ENCODE measurements at regions not wholly inside any gene's neighbourhood (a gene's known extent, or its start where the extent isn't known, plus 50 kb on each side); places are given as distances from the start of the nearest gene placed in this dataset.

DNA sequence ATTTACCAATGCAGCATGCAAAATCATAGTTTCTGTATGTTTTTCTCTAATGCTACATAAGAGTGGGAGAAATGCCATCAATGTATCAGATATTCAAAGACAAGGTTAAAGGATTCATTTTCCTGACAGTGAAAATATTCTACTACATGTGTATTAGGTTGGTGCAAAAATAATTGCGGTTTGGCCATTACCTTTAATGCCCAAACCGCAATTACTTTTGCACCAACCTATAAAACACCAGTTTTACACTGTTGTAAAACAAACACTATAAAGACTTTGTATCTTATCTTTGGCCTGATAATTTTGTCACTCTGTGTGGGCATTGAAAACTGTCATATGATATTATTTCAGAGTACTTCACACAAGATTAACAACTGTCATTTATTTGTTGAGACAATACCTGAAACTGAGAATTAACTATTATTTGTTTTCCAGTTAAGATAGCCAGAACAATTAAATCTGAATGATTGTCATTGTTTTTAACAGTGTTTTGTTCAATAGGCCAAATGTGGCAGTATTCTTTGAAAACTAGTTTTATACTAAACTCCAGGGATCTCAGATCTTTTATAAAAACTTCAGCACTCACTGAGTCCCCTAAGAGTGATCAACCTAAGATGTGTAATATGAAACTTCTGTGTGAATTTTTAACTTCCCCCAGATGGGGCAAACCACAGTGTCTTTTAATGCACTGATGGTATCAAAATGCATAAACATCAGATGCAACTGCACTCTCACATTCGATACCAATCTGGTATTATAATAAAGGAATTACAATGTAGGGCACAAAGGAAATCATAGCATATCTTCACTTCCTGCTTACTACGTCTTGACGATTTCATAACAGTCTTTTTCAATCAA lies 53.8 kb upstream of the FBN2 start:
- no peak for DNase-seq

DNA sequence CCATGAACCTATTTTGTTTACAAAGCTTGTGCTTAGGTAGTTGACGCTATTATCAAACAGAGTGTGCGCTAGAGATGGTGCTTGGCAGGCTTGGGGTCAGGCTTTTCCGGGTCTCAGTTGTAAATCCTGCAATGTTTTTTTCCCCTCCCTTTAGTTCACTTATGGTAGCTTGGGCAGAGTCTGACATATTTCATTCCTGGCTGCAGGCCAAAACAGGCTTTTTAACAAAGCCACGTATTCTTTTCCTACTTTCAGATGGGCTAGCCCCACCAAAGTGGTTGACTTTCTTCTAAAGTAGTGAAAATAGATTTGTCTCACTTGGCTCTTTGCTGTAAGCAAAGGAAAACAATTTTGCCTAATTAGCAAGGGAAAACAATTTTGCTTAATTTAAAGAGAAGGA lies 58.0 kb upstream of the FBN2 start:
- no peak for DNase-seq

DNA sequence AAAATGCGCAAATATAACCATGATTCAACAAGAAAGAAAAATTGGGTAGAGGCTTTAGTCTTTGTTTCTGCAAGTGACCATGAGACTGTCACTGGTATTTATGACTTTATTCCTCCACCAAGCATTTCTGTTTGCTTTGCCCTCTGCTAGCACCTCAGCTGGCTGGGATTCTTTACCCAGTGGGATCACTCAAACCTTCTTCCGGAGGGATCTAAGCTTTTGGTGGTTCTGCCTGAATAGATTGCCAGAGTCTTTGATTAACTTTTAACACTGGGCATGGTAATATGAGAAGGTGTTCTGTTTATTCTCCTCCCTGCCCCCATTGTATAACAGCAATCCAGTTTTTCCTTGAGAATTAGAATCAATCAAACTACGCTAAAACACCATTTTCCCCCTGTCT lies 59.1 kb upstream of the FBN2 start:
- DNase-seq: no peak

DNA sequence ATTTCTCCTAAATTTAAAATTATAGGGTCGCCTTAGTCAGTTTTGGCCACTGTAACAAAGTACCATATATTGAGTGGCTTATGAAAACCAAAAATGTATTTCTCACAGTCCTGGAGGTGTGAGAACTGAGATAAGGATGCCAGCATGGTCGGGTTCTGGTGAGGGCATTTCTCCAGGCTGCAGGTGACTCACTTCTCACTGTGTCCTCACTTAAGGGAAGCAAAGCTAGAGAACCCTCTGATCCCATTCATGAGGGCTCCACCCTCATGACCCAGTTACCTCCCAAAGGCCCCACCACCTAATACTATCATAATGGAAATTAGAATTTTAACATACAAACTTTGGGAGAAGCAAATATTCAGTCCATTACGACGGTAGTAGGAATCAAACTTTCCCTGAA lies 75.1 kb upstream of the FBN2 start:
- DNase-seq: no peak

DNA sequence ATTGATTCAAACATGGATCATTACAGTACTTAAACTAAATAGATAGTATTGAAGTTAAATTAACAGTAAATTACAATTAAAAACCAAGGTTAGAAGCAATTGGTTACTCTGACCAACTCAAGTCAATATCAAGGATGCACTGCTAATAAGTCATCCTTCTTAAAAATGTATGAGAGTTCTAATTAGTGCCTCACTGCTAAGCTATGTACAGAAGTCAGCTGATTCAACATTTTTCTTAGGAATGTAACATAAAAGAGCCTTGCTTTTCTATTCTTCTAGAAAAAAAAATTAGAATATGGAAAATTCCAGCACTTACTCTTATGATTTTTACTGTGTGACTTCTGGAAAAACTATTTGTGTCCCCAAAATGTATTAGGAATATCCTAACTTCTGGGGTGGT lies 75.7 kb upstream of the FBN2 start:
- no peak for DNase-seq

DNA sequence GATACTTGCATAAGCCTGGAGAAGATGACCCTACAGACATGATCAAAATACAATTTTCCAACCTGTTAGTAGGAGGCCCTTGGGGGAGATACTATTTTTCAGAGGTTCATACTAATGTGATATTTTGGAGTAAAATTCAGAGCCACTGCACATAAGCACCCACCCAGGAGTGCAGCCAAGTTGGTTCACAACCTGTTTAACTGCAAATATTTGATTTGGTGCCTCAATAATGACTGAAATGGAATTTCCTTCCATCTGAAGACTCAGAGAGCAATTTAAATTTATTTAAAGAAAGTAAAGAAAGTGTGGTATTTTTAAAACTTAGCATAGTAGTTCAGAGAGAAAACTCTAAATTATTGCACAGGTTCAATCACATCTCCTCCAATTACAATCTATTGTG lies 77.5 kb upstream of the FBN2 start:
- DNase-seq: no peak

DNA sequence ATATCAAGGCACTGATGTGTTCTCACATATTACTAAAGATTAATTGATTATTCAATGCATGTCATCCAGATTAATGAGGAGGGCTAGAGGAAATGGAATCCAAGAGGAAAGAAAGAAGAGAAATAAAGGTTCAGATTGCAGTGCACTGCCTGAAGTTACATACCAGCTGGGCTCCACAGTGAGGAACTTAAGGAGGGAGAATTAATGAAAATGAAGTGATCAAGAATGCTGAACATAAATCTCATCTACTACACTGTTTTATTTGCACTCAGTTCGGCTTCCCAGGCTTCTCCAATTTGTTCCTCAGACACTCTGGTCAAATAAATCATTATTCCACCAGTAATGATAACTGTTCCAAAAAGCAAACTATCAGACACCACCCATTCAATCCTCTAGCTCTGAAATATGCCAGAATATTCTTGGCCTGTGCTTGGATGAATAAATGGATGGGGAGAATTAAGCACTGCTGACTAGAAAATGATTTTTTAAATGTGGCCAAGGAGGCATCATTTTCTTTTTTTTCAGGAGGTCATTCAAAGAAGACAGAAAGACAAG lies 88.6 kb upstream of the FBN2 start:
- DNase-seq: no peak

DNA sequence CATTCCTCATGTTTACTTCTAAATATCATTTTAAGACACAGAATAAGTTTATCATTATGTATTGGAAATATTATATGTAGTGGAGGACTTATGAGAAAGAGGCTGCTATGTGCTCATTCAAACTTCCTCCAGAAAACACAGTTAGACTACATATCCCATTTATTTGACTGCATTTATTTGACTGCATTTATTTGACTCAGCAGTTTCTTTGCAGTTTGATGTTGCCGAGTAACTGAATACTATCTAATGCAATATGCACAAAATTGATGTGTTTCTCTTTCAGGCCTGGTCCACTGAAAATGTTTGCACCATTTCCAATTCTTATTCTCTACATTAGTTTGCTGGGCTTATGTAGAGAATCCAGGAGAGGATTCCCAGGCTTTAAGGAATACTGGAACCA lies 89.9 kb upstream of the FBN2 start:
- no peak for DNase-seq

DNA sequence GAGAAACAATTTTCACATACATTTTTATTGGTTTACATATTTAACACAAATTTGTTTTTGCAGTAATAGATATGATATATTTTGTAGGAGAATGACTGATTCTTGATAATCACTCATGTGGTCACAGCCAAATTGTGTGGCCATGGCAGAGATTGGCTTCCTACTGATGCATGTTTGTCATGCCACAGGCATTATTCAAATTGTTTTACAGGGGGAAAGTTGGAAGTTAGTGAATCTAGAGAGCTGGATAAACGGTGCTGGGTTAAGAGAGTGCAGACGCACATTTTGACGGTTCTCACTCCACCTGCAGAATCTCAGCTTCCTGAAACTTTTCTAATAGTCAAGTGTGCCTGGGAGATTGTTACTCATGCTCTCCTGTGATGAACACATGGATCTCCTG lies 91.1 kb upstream of the FBN2 start:
- no peak for DNase-seq

DNA sequence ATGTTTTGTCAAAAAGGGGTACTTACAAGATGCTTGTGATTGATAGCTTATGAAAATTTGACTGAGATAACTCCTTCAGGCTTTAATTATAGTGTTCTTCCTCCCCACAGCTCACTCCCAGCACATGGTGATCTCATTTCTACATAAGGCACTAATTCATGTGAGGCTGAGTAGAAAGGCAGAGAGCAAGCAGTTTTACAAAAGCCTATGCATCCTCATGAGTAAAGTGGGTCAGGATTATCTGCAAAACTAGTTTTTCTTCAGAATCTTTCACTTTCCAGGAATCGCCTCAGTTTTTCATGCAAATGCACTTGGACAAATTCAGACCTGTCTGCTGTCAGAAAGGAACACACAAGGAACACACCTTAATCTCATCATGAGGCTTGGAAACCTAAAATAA lies 92.1 kb upstream of the FBN2 start:
- DNase-seq: no peak

DNA sequence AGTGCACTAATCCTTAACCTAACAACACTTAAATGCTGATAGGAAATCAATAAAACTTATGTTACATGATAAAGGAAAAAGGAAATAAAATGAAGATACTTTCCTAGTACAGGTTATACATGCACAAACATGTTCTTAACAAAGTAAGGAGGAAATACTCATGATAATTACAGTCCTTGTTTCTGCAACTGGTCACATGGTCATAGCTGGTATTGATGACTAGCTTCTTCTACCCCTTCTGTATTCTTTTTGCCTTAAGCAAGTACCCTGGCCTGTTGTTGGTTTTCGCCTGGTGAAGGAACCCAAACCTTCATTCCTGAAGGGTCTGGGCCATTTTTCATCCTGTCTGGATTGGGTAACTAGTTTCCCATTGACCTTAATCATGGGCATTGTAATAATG lies 93.7 kb upstream of the FBN2 start:
- no peak for DNase-seq

DNA sequence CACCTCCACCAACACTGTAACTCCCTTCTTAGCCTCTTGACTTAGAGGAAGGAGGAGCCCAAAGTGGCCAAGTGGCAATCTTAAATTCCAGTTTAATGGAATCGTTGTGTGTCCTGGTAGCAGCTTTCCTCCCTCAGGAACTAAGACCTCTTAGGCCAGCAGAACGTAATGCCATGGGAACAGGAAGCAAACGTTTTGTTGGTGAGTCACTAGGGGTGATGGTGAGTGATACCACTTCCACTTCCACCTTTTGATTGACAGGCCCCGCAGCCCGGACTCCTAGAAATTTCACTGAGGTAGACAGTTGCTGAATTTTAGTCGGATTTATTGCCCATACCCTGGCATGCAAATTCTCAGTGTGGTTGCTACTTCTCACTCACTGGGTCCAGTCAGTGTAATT lies 94.2 kb upstream of the FBN2 start:
- DNase-seq: peak; percentile 0

DNA sequence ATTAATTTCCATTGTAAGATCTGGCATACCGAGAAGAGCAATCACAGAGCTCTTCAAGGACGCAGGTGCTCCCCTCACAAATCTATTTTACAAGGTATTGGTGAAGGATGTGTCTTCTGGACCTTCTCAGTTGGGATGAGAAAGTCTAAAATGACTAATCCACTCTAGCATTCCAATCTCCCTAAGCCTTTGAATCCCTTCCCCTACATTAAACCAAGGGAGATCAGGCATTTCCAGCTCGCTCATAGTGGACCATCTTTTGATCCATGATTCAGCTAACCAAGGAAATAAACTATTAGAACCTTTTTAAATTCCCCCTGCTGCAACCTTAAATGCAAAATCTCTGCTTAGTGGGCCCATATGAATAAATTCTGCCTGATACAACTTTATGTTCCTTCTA lies 95.9 kb upstream of the FBN2 start:
- no peak for DNase-seq

DNA sequence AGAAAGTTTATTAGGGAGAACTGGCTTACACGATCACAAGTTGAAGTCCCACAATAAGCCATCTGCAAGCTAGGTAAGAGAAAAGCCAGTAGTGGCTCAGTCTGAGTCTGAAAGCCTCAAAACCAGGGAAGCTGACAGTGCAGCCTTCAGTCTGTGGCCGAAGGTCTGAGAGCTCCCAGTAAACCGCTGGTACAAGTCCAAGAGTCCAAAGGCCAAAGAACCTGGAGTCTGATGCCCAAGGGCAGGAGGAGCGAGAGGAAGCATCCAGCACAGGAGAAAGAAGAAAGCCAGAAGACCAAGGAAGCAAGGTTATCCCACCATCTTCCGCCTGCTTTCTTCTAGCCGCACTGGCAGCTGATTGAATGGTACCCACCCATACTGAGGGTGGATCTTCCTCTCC lies 97.3 kb upstream of the FBN2 start:
- no peak for DNase-seq

DNA sequence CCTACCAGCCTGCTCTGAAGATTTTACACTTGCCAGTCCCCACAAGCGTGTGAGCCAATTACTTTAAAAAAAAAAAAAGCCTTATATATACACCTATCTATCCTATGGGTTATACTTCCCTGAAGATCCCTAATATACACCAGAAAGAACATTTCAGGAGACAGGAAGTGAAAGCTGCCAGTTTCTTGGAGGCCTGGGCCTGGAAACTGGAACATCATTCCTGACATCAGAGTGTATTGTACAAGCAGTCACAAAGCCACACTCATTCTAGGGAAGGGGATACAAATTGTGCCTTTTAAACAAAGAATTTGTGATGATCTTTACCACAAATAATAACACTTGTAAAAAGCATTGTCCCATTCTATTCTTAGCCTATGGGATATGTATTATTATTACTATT lies 98.3 kb upstream of the FBN2 start:
- DNase-seq: no peak

DNA sequence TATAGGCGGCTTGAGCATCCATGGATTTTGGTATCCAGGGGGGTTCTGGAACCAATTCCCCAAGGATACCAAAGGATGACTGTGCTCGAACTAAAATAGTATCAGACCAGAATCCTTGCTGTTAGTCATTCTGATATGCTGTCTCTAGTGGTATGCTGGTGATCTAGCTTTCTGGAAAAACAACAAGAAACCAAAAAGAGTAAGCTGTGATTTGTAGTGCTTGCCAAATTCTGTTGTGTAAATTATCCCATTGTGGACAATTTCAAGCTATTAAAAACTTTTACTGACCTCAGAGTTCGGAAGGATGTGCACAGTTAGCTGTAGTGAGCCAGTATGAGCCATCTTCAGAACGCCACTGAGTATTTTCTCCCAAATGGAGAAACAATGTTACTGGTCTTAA lies 99.0 kb upstream of the FBN2 start:
- DNase-seq: no peak

DNA sequence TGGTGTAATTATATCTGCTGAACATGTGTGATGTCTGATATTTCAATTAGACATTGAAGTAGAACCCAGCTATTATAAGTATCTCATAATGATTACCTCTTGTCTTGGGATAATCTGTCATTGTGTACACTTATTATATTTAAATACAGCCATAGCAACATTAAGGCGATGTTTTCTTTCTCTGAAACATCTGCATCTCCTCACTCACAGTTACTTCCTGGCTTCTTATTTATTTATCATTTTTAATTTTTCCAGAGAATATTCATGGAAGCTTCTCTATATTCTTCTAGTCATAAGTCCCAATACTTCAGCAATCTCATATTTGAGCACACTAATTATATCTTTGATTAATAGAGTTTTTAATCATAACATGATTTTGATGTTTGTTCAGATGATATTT lies 103.8 kb upstream of the FBN2 start:
- DNase-seq: no peak

DNA sequence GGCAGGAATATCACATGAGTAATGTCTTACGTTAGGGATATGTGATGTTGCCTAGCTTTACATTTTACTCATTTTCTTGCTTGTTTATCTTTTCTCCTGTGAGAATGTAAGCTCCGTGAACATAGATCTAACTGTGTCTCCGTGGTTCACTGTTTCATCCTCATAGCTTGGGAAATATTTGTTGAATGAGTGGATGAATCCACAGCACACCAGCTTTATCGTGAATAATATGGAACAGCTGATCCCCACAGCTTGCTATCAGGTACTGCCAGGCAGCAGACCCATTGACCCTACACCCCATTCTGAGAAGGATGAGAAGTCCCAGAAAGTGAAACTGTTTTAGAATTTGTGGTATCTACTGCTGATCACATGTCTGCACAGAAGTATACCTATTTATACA lies 106.8 kb upstream of the FBN2 start:
- peak; percentile 65 for DNase-seq

DNA sequence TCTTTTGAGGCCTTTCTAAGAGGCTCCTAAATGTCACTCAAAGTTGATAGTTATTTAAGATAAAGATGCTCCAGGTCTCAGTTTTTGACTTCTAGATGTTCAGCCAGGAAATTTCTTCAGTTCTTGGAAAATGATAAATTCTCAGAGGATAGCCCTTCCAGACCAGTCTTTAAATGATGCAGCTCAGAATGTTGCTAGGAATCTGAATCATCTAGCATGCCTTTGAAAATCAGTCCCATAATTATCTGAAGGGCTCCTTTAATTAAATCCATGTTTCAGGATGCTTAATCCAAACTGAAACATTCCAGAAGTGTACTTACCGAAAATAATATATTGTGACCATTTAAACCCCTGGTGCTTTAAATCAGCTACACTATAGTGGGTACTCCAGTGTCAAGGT lies 107.5 kb upstream of the FBN2 start:
- no peak for DNase-seq

DNA sequence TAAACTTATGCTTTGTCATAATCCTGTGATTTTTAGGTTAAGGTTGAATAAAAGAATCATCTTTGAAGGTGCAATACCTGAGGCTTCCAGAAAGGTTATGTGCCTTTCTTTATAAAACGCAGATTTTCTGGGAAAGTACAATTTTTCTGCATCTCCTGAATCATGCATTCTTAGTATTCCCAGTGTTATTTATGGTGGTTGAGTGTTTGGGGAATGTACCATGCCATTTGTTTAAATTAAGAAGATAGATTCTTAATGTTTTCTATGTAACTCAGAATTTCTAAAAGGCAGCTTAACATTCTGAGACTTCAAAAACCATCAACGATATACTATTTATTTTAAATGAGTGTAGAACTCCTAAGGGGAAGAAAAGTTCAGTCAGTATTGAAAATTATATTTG lies 108.1 kb upstream of the FBN2 start:
- DNase-seq: no peak

DNA sequence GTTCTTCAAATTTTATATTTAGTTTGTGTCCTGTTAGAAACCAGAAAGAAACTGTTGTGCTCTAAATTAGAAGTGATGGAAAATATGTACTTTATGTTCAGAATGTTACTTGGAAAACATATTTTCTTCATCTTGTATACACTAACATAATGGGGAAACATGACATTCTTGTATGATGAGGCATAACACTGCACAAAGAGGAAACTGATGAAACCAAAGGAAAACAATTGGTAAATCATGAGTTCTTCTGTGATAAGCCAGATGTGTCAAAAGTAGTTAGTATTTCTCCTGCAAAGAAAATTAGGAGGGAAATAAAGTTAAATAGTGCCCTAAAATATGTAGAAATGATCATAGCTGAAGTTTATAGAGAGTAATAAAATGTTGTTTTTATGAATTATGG lies 111.1 kb upstream of the FBN2 start:
- no peak for DNase-seq

DNA sequence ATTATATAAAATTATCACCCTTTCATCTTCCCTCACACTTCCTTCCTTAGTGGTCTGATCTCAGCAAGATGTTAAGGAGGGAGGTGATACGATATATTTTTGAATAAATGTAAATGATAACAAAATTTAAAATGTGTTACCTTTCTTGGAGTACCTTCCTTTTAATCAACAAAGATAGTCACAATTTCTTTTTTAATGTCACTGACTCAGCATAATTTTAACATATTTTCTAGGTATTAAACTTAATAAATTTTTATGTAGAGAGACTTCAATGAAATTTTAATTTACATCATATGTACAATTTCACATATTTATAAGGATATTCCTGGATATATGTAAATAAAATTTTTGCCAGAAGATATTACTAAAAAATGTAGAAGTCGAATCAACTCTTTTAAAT lies 125.0 kb upstream of the FBN2 start:
- no peak for DNase-seq

DNA sequence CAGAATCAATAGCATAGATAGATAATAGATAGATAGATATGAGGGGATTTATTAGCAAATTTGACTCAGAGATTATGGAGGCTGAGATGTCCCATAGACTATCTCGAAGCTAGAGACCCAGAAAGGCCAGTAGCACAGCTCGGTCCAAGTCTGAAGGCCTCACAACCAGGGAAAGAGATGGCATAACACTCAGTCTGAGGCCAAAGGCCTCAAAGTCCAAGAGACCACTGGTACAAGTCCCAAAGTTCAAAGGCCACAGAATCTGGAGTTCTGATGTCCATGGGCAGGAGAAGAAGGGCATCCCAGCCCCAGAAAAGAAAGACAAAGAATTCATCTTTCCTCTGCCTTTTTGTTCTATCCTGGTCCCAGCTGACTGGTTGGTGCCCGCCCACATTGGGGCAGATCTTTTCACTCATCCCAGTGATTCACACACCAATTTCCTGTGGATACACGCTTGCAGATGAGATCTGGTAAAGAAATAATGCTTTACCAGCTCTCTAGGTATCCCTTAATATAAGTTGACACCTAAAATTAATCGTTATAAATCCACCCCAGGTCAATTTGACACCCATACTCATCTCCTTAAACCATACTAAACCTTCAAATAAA lies 127.8 kb upstream of the FBN2 start:
- DNase-seq: no peak

DNA sequence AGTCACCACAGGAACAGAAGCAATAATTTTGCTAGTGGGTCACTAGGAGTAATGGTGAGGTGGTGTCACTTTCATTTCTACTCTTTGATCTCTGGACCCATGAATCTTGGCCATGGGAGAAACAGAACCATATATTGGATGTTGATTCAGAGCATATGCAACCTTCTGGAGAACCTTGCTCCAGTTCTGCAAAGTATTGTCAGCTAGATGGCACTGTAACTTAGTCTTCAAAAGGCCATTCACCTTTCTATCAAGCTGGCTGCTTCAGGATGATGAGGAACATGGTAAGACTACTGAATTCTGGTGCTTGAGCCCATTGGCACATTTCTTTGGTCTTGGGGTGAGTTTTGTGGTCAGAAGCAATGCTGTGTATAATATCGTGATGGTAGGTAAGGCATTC lies 129.1 kb upstream of the FBN2 start:
- no peak for DNase-seq

DNA sequence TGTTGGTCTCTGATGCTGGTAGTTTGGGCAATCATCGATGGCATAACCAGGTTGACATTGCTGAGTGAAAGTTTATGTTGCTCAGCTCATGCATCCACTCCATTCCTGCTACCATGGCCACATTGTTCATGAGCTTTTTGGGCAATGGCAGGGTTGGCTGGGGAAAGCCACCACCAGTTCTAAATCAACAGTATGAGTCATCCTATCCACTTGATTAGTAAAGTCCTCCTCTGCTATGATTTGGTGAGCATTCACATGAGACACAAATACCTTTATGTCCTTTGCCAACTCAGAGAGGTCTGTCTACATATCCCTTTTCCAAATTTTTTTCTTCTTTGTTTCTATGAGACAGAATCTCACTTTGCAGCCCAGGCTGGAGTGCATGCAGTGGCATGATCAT lies 129.7 kb upstream of the FBN2 start:
- DNase-seq: no peak
